WERI-Rb-1 (cell line): ENCODE measurements at regions not wholly inside any gene's neighbourhood (a gene's known extent, or its start where the extent isn't known, plus 50 kb on each side); places are given as distances from the start of the nearest gene placed in this dataset.

Source experiments
- DNase-seq: peaks from one replicate; pipeline ENCODE4 v3.0.0-alpha.2; 2020
- H3K27ac ChIP-seq: fragments of 250-450 bp; sonication (Bioruptor Pico); 2 replicates; pipeline ENCODE4 v1.5.1; 2020; ENCODE audit warnings: mild to moderate bottlenecking, moderate library complexity
- H3K27me3 ChIP-seq: fragments of 250-450 bp; sonication (Bioruptor Pico); 2 replicates; pipeline ENCODE4 v1.5.1; 2021; ENCODE audit warnings: mild to moderate bottlenecking, low read depth, moderate library complexity; ENCODE audit not compliant: insufficient read depth, severe bottlenecking
- H3K36me3 ChIP-seq: fragments of 250-450 bp; sonication (Bioruptor Pico); 2 replicates; pipeline ENCODE4 v1.5.1; 2020; ENCODE audit warnings: mild to moderate bottlenecking, moderate library complexity
- H3K4me3 ChIP-seq: 2 replicates; pipeline ENCODE4 v1.5.1; 2011; ENCODE audit warnings: low read depth, mild to moderate bottlenecking, control low read depth, low read length
- H3K9me3 ChIP-seq: fragments of 250-450 bp; sonication (Bioruptor Pico); 2 replicates; pipeline ENCODE4 v1.5.1; 2021; ENCODE audit warnings: mild to moderate bottlenecking, moderate library complexity; ENCODE audit not compliant: severe bottlenecking
- CTCF ChIP-seq: IDR thresholded peaks from 2 replicates; pipeline ENCODE4 v1.5.1; 2011; ENCODE audit warnings: low read depth, mild to moderate bottlenecking, control low read depth, inconsistent platforms, low read length

- no peak for TF ChIP-seq CTCF
- peaks cover 9% of the 10 kb centered on the region for H3K9me3 ChIP-seq
- DNase-seq: no peak
- no peak overlapping the region for H3K4me3 ChIP-seq
- H3K27me3 ChIP-seq: no peaks in the 10 kb centered on the region
- no peaks in the 10 kb centered on the region for H3K36me3 ChIP-seq
- H3K27ac ChIP-seq: no peak overlapping the region
These were observed 228.1 kb upstream of the LMCD1 start for GRCh38 chr3:8273479-8273878.

- no peak overlapping the region for H3K4me3 ChIP-seq
- no peak for DNase-seq
- H3K27ac ChIP-seq: no peak overlapping the region
- H3K36me3 ChIP-seq: no peaks in the 10 kb centered on the region
- H3K9me3 ChIP-seq: peaks cover 8% of the 10 kb centered on the region
- no peak for TF ChIP-seq CTCF
- H3K27me3 ChIP-seq: no peaks in the 10 kb centered on the region
These were observed 225.6 kb upstream of the LMCD1 start for GRCh38 chr3:8276056-8276455.

GRCh38 chr3:8276506-8276905 lies 225.1 kb upstream of the LMCD1 start:
- no peak for TF ChIP-seq CTCF
- H3K36me3 ChIP-seq: no peaks in the 10 kb centered on the region
- no peaks in the 10 kb centered on the region for H3K27me3 ChIP-seq
- no peak overlapping the region for H3K4me3 ChIP-seq
- no peak overlapping the region for H3K27ac ChIP-seq
- peaks cover 4% of the 10 kb centered on the region for H3K9me3 ChIP-seq
- DNase-seq: no peak

- Histone ChIP-seq H3K9me3 (no peaks in the 10 kb centered on the region), H3K36me3 (no peaks in the 10 kb centered on the region), H3K4me3 (no peak overlapping the region), H3K27me3 (no peaks in the 10 kb centered on the region), H3K27ac (no peak overlapping the region)
- DNase-seq: peak; percentile 45
- 0 out of 2 replicates have a peak, but pooled peaks have one; percentile 15 for TF ChIP-seq CTCF
These were observed 223.2 kb upstream of the LMCD1 start for GRCh38 chr3:8278448-8278847.

GRCh38 chr3:8279476-8279875 lies 222.1 kb upstream of the LMCD1 start:
- H3K36me3 ChIP-seq: no peaks in the 10 kb centered on the region
- no peaks in the 10 kb centered on the region for H3K27me3 ChIP-seq
- no peak for TF ChIP-seq CTCF
- H3K9me3 ChIP-seq: no peaks in the 10 kb centered on the region
- peak; percentile 50 for DNase-seq
- peak overlapping the region; percentile 50 for H3K27ac ChIP-seq
- H3K4me3 ChIP-seq: no peak overlapping the region

- peak overlapping the region; percentile 50 for H3K27ac ChIP-seq
- H3K36me3 ChIP-seq: no peaks in the 10 kb centered on the region
- H3K9me3 ChIP-seq: no peaks in the 10 kb centered on the region
- no peaks in the 10 kb centered on the region for H3K27me3 ChIP-seq
- TF ChIP-seq CTCF: no peak
- no peak overlapping the region for H3K4me3 ChIP-seq
- no peak for DNase-seq
These were observed 221.6 kb upstream of the LMCD1 start for GRCh38 chr3:8279886-8280550.
